ENCODE measurements at regions not wholly inside any gene's neighbourhood (a gene's known extent, or its start where the extent isn't known, plus 50 kb on each side); places are given as distances from the start of the nearest gene placed in this dataset.

GRCh38 chr19:13621413-13621812, 115.1 kb upstream of the CACNA1A start:
- TF ChIP-seq EP300 (conservative IDR thresholded peaks at IDR 0.05; ENCODE audit: poor library complexity, severe bottlenecking) (no peak), RAD21 (conservative IDR thresholded peaks at IDR 0.05) (no peak), TAF1 (IDR thresholded peaks at IDR 0.05; ENCODE audit: low read depth) (no peak), REST (IDR thresholded peaks at IDR 0.05; ENCODE audit: borderline replicate concordance) (no peak), MXI1 (conservative IDR thresholded peaks at IDR 0.05; ENCODE audit: poor library complexity, severe bottlenecking) (no peak), EZH2 (IDR thresholded peaks at IDR 0.05; ENCODE audit: borderline replicate concordance, insufficient read depth, low read length, poor library complexity, severe bottlenecking) (no peak), SMC3 (conservative IDR thresholded peaks at IDR 0.05; ENCODE audit: poor library complexity) (no peak), POLR2AphosphoS5 (IDR thresholded peaks at IDR 0.05) (no peak), CTCF (IDR thresholded peaks at IDR 0.05; ENCODE audit: poor library complexity, severe bottlenecking) (no peak)
- Histone ChIP-seq H3K9me3 (ENCODE audit: low read length) (no peaks in the 10 kb centered on the region), H3K4me3 (ENCODE audit: low read length) (no peak overlapping the region), H2AFZ (ENCODE audit: low read depth, low read length) (no peak overlapping the region), H3K4me2 (ENCODE audit: low read length) (no peak overlapping the region), H3K27me3 (ENCODE audit: insufficient read depth, low read depth, low read length) (no peaks in the 10 kb centered on the region), H3K9me2 (ENCODE audit: insufficient read depth, low read length) (no peaks in the 10 kb centered on the region), H3F3A (ENCODE audit: insufficient read depth, low read length, poor library complexity, severe bottlenecking) (no peaks in the 10 kb centered on the region), H3K36me3 (ENCODE audit: insufficient read depth, low read length) (no peaks in the 10 kb centered on the region), H4K20me1 (ENCODE audit: insufficient read depth) (no peaks in the 10 kb centered on the region), H3K27ac (ENCODE audit: low read length) (no peak overlapping the region), H3K79me2 (replicated peaks; ENCODE audit: insufficient read depth, low read length) (no peaks in the 10 kb centered on the region), H3K9ac (ENCODE audit: low read length) (no peak overlapping the region)

- Histone ChIP-seq H3K79me2 (replicated peaks; ENCODE audit: insufficient read depth, low read length) (no peaks in the 10 kb centered on the region), H3K36me3 (ENCODE audit: insufficient read depth, low read length) (no peaks in the 10 kb centered on the region), H3K27me3 (ENCODE audit: insufficient read depth, low read depth, low read length) (no peaks in the 10 kb centered on the region), H3K27ac (ENCODE audit: low read length) (no peak overlapping the region), H2AFZ (ENCODE audit: low read depth, low read length) (no peak overlapping the region), H3K9ac (ENCODE audit: low read length) (no peak overlapping the region), H3K4me3 (ENCODE audit: low read length) (no peak overlapping the region), H3K4me2 (ENCODE audit: low read length) (no peak overlapping the region), H3F3A (ENCODE audit: insufficient read depth, low read length, poor library complexity, severe bottlenecking) (no peaks in the 10 kb centered on the region), H3K9me2 (ENCODE audit: insufficient read depth, low read length) (no peaks in the 10 kb centered on the region), H4K20me1 (ENCODE audit: insufficient read depth) (no peaks in the 10 kb centered on the region), H3K9me3 (ENCODE audit: low read length) (no peaks in the 10 kb centered on the region)
- TF ChIP-seq SMC3 (conservative IDR thresholded peaks at IDR 0.05; ENCODE audit: poor library complexity) (no peak), REST (IDR thresholded peaks at IDR 0.05; ENCODE audit: borderline replicate concordance) (no peak), EP300 (conservative IDR thresholded peaks at IDR 0.05; ENCODE audit: poor library complexity, severe bottlenecking) (no peak), POLR2AphosphoS5 (IDR thresholded peaks at IDR 0.05) (no peak)
These were observed 112.9 kb upstream of the CACNA1A start for GRCh38 chr19:13619203-13619632.

Measured in neural cell (in vitro differentiated cells).